CD4-positive, alpha-beta T cell (primary cell): ENCODE measurements at regions not wholly inside any gene's neighbourhood (a gene's known extent, or its start where the extent isn't known, plus 50 kb on each side); places are given as distances from the start of the nearest gene placed in this dataset.

Experiments
- ATAC-seq: fragments of 200-7000 bp; cut with Tn5 transposase; one replicate; pipeline ENCODE4 v1.10.0; 2022; ENCODE audit warnings: mild to moderate bottlenecking; ENCODE audit not compliant: poor library complexity
- CTCF ChIA-PET: fragments of 350-600 bp; sonication (Branson Sonifier 250); formaldehyde crosslinking; loops from one replicate; lab custom pipeline; 2021; ENCODE audit warnings: antibody characterized with exemption, inconsistent platforms; lab: Charles Lee
- POLR2A ChIA-PET: fragments of 350-600 bp; sonication (Branson Sonifier 250); formaldehyde crosslinking; loops from one replicate; lab custom pipeline; 2021; ENCODE audit warnings: antibody characterized with exemption, inconsistent platforms; lab: Charles Lee
- DNase-seq, 14 experiments: peaks; one replicate each; pipeline ENCODE4 v3.0.0-alpha.2; 2013 to 2020; ENCODE audit warnings: mixed read lengths in 2 of 14
- H3K27ac ChIP-seq, 2 donors: one replicate each; pipeline versions ENCODE4 v1.5.1 to v1.7.0; 2013; ENCODE audit warnings: low read length in 2 of 2, low read depth in 1 of 2, mild to moderate bottlenecking in 1 of 2
- H3K27me3 ChIP-seq, 2 experiments: 1 replicate in 1 of 2; 2 replicates in 1 of 2; pipeline versions ENCODE4 v1.6.1 to v1.7.0; 2013; ENCODE audit warnings: low read length in 2 of 2, control low read depth in 1 of 2, mild to moderate bottlenecking in 1 of 2, moderate library complexity in 1 of 2; ENCODE audit not compliant: insufficient read depth in 2 of 2, control insufficient read depth in 1 of 2
- H3K36me3 ChIP-seq: one replicate; pipeline ENCODE4 v1.6.1; 2013; ENCODE audit warnings: low read length, control low read depth; ENCODE audit not compliant: insufficient read depth
- H3K4me1 ChIP-seq: one replicate; pipeline ENCODE4 v1.6.1; 2013; ENCODE audit warnings: low read length, control low read depth; ENCODE audit not compliant: insufficient read depth
- H3K4me3 ChIP-seq: one replicate; pipeline ENCODE4 v1.5.1; 2013; ENCODE audit warnings: mild to moderate bottlenecking, low read length, moderate library complexity
- H3K9me3 ChIP-seq, 2 experiments: 1 replicate in 1 of 2; 2 replicates in 1 of 2; pipeline versions ENCODE4 v1.6.1 to v1.7.0; 2013; ENCODE audit warnings: low read length in 2 of 2, mild to moderate bottlenecking in 2 of 2, control low read depth in 1 of 2, moderate library complexity in 1 of 2; ENCODE audit not compliant: control insufficient read depth in 1 of 2, insufficient read depth in 1 of 2
- H3K27ac Mint-ChIP-seq: one replicate; pipeline ENCODE4 v1.8.0; 2020; ENCODE audit warnings: mixed read lengths
- H3K27me3 Mint-ChIP-seq: one replicate; pipeline ENCODE4 v1.8.0; 2021; ENCODE audit warnings: mixed read lengths
- H3K36me3 Mint-ChIP-seq: one replicate; pipeline ENCODE4 v1.8.0; 2021; ENCODE audit warnings: low read depth, mixed read lengths
- H3K4me1 Mint-ChIP-seq: one replicate; pipeline ENCODE4 v1.8.0; 2021; ENCODE audit warnings: low read depth, mixed read lengths
- H3K4me3 Mint-ChIP-seq: one replicate; pipeline ENCODE4 v1.8.0; 2020; ENCODE audit warnings: mild to moderate bottlenecking, mixed read lengths
- H3K9me3 Mint-ChIP-seq: one replicate; pipeline ENCODE4 v1.8.0; 2020; ENCODE audit warnings: mixed read lengths
- CTCF ChIP-seq: fragments of 200-600 bp; IDR thresholded peaks from one replicate; pipeline ENCODE4 v1.8.0; 2022; ENCODE audit warnings: antibody characterized with exemption, mild to moderate bottlenecking
- intact Hi-C, 2 experiments: fragments of 100-400 bp; cut with DNase I in 1 of 2; cut with micrococcal nuclease in 1 of 2; formaldehyde crosslinking; loops; one replicate each; pipeline versions ENCODE4 v1.15.1 to v1.9.0; 2023 to 2025; cut with DNase I, micrococcal nuclease

- no peaks in the 10 kb centered on the region for H3K36me3 Mint-ChIP-seq
- Histone ChIP-seq H3K27ac (no peak overlapping the region), H3K9me3 (no peaks in the 10 kb centered on the region), H3K4me3 (no peak overlapping the region), H3K4me1 (no peaks in the 10 kb centered on the region), H3K27me3 (no peaks in the 10 kb centered on the region), H3K36me3 (no peaks in the 10 kb centered on the region)
- no peaks in the 10 kb centered on the region for H3K4me1 Mint-ChIP-seq
- DNase-seq (no peak), ATAC-seq (no peak)
- no peak for TF ChIP-seq CTCF
- ChIA-PET POLR2A (no interaction called here), CTCF (no interaction called here)
- intact Hi-C loops: no loop called here
- no peak overlapping the region for H3K27ac Mint-ChIP-seq
- no peaks in the 10 kb centered on the region for H3K27me3 Mint-ChIP-seq
- H3K4me3 Mint-ChIP-seq: no peak overlapping the region
- no peaks in the 10 kb centered on the region for H3K9me3 Mint-ChIP-seq
Observed at GRCh38 chr1:59104191-59104760, 192.6 kb upstream of the FGGY start.

GRCh38 chr1:59105548-59106507, 191.1 kb upstream of the FGGY start:
- H3K4me3 ChIP-seq: no peak overlapping the region
- H3K36me3 Mint-ChIP-seq: no peaks in the 10 kb centered on the region
- intact Hi-C loops: no loop called here
- POLR2A ChIA-PET: no interaction called here
- no peaks in the 10 kb centered on the region for H3K4me1 ChIP-seq
- no peak for DNase-seq
- no peaks in the 10 kb centered on the region for H3K36me3 ChIP-seq
- no peak for ATAC-seq
- H3K27me3 Mint-ChIP-seq: no peaks in the 10 kb centered on the region
- no peaks in the 10 kb centered on the region for H3K27me3 ChIP-seq
- no peaks in the 10 kb centered on the region for H3K9me3 ChIP-seq
- H3K4me3 Mint-ChIP-seq: no peak overlapping the region
- no peaks in the 10 kb centered on the region for H3K9me3 Mint-ChIP-seq
- H3K27ac Mint-ChIP-seq: no peak overlapping the region
- H3K4me1 Mint-ChIP-seq: no peaks in the 10 kb centered on the region
- CTCF ChIA-PET: no interaction called here
- H3K27ac ChIP-seq: no peak overlapping the region
- no peak for TF ChIP-seq CTCF

- DNase-seq (no peak), ATAC-seq (no peak)
- ChIA-PET CTCF (no interaction called here), POLR2A (no interaction called here)
- no peaks in the 10 kb centered on the region for H3K9me3 ChIP-seq
- no peak for TF ChIP-seq CTCF
- no peak overlapping the region for H3K27ac ChIP-seq
- Mint-ChIP-seq H3K27me3 (no peaks in the 10 kb centered on the region), H3K27ac (no peak overlapping the region), H3K4me1 (no peaks in the 10 kb centered on the region), H3K9me3 (no peaks in the 10 kb centered on the region), H3K4me3 (no peak overlapping the region), H3K36me3 (no peaks in the 10 kb centered on the region)
- intact Hi-C loops: no loop called here
- H3K4me1 ChIP-seq: no peaks in the 10 kb centered on the region
- no peaks in the 10 kb centered on the region for H3K27me3 ChIP-seq
- no peaks in the 10 kb centered on the region for H3K36me3 ChIP-seq
- no peak overlapping the region for H3K4me3 ChIP-seq
Observed at GRCh38 chr1:59107516-59107915, 189.4 kb upstream of the FGGY start.
